OCI-LY3 (cell line): ENCODE measurements at regions not wholly inside any gene's neighbourhood (a gene's known extent, or its start where the extent isn't known, plus 50 kb on each side); places are given as distances from the start of the nearest gene placed in this dataset.

ENCODE experiments used
- H2AFZ ChIP-seq: fragments of 200-600, 300-600 bp; shearing (Covaris generic); 2 replicates; pipeline ENCODE4 v1.6.0; 2014; ENCODE audit warnings: antibody characterized with exemption, low read depth, low read length
- H3K27ac ChIP-seq: fragments of 200-600, 300-600 bp; sonication (generic); 2 replicates; pipeline ENCODE4 v1.5.1; 2014; ENCODE audit warnings: mild to moderate bottlenecking, low read length, moderate library complexity, mixed read lengths
- H3K27me3 ChIP-seq: fragments of 200-600, 300-600 bp; sonication (generic); 2 replicates; pipeline ENCODE4 v1.6.1; 2014; ENCODE audit warnings: low read depth, low read length, mixed read lengths
- H3K36me3 ChIP-seq: fragments of 200-600, 300-600 bp; sonication (generic); replicated peaks from 2 replicates; pipeline ENCODE3; 2014; ENCODE audit warnings: low read depth, low read length, mixed read lengths
- H3K4me1 ChIP-seq: fragments of 300-600, 200-600 bp; sonication (generic); 2 replicates; pipeline ENCODE4 v1.6.1; 2014; ENCODE audit warnings: low read length, mixed read lengths
- H3K4me2 ChIP-seq: fragments of 200-600, 300-600 bp; sonication (generic); 2 replicates; pipeline ENCODE4 v1.6.1; 2014; ENCODE audit warnings: low read length, mixed read lengths
- H3K4me3 ChIP-seq: fragments of 300-600, 200-600 bp; sonication (generic); 2 replicates; pipeline ENCODE4 v1.5.1; 2014; ENCODE audit warnings: antibody characterized with exemption, mild to moderate bottlenecking, low read length, moderate library complexity
- H3K79me2 ChIP-seq: fragments of 300-600, 200-600 bp; shearing (Covaris generic); 2 replicates; pipeline ENCODE4 v1.6.1; 2014; ENCODE audit warnings: mild to moderate bottlenecking, low read length, mixed read lengths
- H3K9ac ChIP-seq: fragments of 300-600, 200-600 bp; shearing (Covaris generic); 2 replicates; pipeline ENCODE4 v1.6.0; 2014; ENCODE audit warnings: mild to moderate bottlenecking, low read length, moderate library complexity
- H3K9me3 ChIP-seq: fragments of 200-600, 300-600 bp; shearing (Covaris generic); 2 replicates; pipeline ENCODE4 v1.6.1; 2014; ENCODE audit warnings: low read length, mixed read lengths; ENCODE audit not compliant: insufficient read depth
- H4K20me1 ChIP-seq: fragments of 200-600, 300-600 bp; sonication (generic); 2 replicates; pipeline ENCODE4 v1.6.1; 2016; ENCODE audit warnings: low read length, mixed read lengths; ENCODE audit not compliant: insufficient read depth
- EZH2phosphoT487 ChIP-seq: fragments of 200-600 bp; shearing (Covaris generic); IDR thresholded peaks from 2 replicates; pipeline ENCODE4 v1.6.1; 2018; ENCODE audit warnings: antibody characterized with exemption, mixed run types, low read depth
- TF ChIP-seq, protein P1 (sequence below): fragments of 200-600, 300-600 bp; sonication (generic); IDR thresholded peaks from 2 replicates; pipeline ENCODE4 v1.5.1; 2014; ENCODE audit warnings: antibody characterized with exemption, low read length, low read depth

DNA sequence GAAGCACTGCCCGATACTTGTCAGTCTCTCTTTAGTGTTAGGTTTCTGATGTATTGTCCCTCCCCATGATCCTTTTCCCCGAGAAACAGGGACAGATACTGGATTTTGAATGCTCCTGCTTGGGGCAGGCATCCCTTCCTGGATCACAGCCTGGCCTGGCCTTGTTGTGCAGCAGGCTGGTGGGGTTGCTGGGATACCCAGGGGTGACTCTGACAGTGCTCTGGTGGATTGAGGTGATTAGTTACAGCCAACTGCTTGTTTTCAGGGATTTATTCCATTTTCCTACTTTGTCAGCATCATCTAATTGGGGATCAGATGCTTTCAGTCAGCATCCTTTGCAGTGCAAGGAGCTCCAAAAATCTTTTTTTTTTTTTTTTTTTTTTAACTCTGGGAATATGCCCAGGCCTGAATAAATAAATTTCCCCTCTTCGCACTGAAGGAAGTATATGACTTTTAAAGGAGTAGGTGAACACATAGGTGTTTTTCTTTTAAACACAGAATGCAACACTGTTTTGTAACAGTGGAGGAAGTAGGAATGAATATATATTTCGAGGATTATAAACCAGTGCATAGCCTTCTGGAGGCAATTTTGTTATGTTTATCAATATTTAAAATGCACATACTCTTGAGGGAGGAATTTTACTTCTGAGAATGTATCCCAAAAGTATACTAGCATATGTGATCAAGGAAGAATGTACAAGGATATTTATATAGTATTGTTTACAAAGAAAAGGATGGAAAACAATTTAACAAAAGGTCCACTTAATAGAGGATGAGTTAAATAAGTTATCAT, 127.3 kb upstream of the ELL2 start:
- Histone ChIP-seq H3K4me1 (no peaks in the 10 kb centered on the region), H4K20me1 (no peaks in the 10 kb centered on the region), H3K9me3 (no peaks in the 10 kb centered on the region), H3K79me2 (no peaks in the 10 kb centered on the region), H3K4me3 (no peak overlapping the region), H2AFZ (no peak overlapping the region), H3K27me3 (no peaks in the 10 kb centered on the region), H3K27ac (no peak overlapping the region), H3K9ac (no peak overlapping the region), H3K4me2 (no peak overlapping the region), H3K36me3 (no peaks in the 10 kb centered on the region)
- TF ChIP-seq EZH2phosphoT487 = no peak
- TF ChIP-seq, protein P1, sequence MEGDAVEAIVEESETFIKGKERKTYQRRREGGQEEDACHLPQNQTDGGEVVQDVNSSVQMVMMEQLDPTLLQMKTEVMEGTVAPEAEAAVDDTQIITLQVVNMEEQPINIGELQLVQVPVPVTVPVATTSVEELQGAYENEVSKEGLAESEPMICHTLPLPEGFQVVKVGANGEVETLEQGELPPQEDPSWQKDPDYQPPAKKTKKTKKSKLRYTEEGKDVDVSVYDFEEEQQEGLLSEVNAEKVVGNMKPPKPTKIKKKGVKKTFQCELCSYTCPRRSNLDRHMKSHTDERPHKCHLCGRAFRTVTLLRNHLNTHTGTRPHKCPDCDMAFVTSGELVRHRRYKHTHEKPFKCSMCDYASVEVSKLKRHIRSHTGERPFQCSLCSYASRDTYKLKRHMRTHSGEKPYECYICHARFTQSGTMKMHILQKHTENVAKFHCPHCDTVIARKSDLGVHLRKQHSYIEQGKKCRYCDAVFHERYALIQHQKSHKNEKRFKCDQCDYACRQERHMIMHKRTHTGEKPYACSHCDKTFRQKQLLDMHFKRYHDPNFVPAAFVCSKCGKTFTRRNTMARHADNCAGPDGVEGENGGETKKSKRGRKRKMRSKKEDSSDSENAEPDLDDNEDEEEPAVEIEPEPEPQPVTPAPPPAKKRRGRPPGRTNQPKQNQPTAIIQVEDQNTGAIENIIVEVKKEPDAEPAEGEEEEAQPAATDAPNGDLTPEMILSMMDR = no peak

DNA sequence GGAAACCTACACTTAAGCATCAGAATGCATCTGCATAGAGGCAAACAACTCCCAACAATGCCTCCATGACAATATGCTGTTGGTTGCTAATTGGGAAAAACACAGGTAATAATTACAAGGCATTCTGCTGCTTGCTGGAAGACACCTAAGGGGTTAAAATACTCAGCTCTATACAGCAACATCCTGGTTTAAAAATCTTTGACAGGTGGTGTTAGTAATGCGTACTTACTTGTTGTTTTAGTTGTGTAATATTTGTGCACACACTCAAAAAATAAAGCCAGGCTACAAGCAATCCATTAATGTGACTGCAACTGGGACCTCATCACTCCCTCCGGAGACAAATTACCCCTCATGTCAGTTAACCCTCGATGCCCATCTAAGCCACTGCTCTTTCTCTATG, 126.3 kb upstream of the ELL2 start:
- no peaks in the 10 kb centered on the region for H3K36me3 ChIP-seq
- H3K79me2 ChIP-seq = no peaks in the 10 kb centered on the region
- TF ChIP-seq, protein P1 = no peak
- TF ChIP-seq EZH2phosphoT487 = no peak
- no peaks in the 10 kb centered on the region for H4K20me1 ChIP-seq
- no peak overlapping the region for H3K27ac ChIP-seq
- H3K4me2 ChIP-seq = no peak overlapping the region
- no peaks in the 10 kb centered on the region for H3K27me3 ChIP-seq
- H2AFZ ChIP-seq = no peak overlapping the region
- no peaks in the 10 kb centered on the region for H3K4me1 ChIP-seq
- H3K9ac ChIP-seq = no peak overlapping the region
- H3K4me3 ChIP-seq = no peak overlapping the region
- H3K9me3 ChIP-seq = no peaks in the 10 kb centered on the region

DNA sequence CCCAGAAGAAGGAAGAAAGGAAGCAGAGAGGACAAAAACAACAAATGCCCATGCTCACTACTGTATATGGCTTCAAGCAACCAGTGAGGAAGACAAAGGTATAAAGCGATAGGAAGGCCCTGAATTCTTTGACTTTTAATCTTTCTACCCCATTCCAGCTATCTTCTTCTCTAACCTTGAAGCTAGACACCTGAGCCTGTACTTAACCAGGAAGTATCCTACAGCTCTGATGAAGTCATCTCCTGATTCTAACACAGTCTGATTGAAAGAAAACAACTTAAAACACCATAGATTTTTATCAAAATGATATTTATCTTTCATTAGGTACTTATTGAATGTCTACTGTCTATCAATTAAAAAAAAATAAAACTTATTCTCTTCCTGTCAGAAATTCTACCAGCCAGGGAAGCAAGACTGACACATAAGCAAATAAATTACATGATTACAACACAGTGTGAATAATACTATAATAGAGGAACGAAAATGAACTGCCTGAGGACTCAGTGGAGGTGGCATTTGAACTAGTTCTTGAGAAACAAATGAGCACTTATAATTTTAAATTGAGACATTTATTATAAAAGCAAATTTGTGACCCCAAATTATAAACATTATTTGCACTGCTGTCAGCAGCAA, 123.3 kb upstream of the ELL2 start:
- Histone ChIP-seq H3K4me2 (no peak overlapping the region), H3K27me3 (no peaks in the 10 kb centered on the region), H3K9me3 (no peaks in the 10 kb centered on the region), H2AFZ (no peak overlapping the region), H3K27ac (no peak overlapping the region), H3K4me3 (no peak overlapping the region), H3K36me3 (no peaks in the 10 kb centered on the region), H3K9ac (no peak overlapping the region), H3K4me1 (no peaks in the 10 kb centered on the region), H4K20me1 (no peaks in the 10 kb centered on the region), H3K79me2 (no peaks in the 10 kb centered on the region)
- TF ChIP-seq EZH2phosphoT487 = no peak
- TF ChIP-seq, protein P1 = no peak

DNA sequence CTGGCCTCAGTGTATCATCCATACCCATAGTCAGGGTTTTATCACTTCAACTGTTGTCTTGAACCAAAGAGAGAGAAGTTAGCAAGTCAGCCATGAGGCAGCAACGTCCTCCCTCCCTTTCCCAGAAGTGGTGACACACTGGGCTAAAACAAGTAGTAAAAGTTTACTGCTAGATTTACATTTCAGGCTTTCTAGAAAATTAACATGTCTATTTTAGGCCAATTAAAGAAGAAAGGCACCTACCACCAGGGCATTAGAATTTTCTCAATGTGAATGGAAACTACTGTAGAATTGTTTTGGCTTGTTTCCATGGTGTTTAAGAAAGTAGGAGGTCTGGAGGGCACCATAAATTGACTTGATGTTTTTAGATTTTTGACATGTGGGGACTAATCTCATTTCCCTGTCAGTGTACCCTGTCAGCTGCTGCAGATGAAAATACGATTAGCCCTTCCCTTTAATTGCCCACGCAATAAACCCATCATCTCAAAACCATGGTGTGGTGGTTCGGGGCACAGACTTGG, 121.8 kb upstream of the ELL2 start:
- TF ChIP-seq EZH2phosphoT487 = no peak
- TF ChIP-seq, protein P1 = no peak
- H3K4me3 ChIP-seq = no peak overlapping the region
- H3K27me3 ChIP-seq = no peaks in the 10 kb centered on the region
- no peak overlapping the region; the same call in 1 of the 2 replicates for H2AFZ ChIP-seq
- H3K9me3 ChIP-seq = no peaks in the 10 kb centered on the region
- H3K9ac ChIP-seq = no peak overlapping the region
- no peaks in the 10 kb centered on the region for H3K79me2 ChIP-seq
- H3K36me3 ChIP-seq = no peaks in the 10 kb centered on the region
- no peaks in the 10 kb centered on the region for H3K4me1 ChIP-seq
- H4K20me1 ChIP-seq = no peaks in the 10 kb centered on the region
- H3K27ac ChIP-seq = no peak overlapping the region
- no peak overlapping the region for H3K4me2 ChIP-seq
